GM13976 (cell line): ENCODE measurements at regions not wholly inside any gene's neighbourhood (a gene's known extent, or its start where the extent isn't known, plus 50 kb on each side); places are given as distances from the start of the nearest gene placed in this dataset.

ENCODE experiments used
- DNase-seq: peaks from one replicate; pipeline ENCODE4 v3.0.0; 2012; ENCODE audit warnings: low spot score
- in situ Hi-C: fragments of 300-500 bp; cut with MboI; formaldehyde crosslinking; loops from one replicate; pipeline ENCODE4 v1.12.0; 2022; ENCODE audit warnings: low sequenced_read_pairs, mixed read lengths, inconsistent platforms; ENCODE audit not compliant: unreplicated experiment
- TF ChIP-seq, protein P1 (sequence below): IDR thresholded peaks from 2 replicates; pipeline ENCODE4 v1.5.1; 2012; ENCODE audit warnings: borderline replicate concordance, mild to moderate bottlenecking; ENCODE audit not compliant: insufficient read depth; ENCODE audit errors: extremely low read depth, missing control alignments, control extremely low read depth

DNA sequence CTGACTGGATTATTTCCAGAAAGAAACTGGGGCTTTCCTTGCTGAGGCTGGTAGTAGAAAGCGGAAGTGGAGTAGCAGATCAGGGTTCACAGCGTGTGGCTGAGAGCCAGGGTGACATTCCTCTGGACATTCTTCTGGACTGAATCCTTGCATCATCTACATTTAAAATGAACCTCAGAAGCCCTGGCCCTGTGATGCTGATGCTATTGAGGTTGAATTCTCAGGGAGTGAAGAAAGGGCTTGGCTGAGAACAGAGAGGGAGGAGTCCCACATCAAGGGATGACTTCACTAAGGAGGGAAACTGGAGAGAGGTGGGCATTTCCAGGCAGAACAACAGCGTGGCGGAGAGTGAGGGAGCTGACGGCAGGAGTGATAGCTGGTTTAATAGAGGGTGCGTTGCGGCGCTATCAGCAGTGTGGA is 102.3 kb upstream of the LMO4 start:
- no peak for DNase-seq
- in situ Hi-C loops: no loop called here
- TF ChIP-seq, protein P1, sequence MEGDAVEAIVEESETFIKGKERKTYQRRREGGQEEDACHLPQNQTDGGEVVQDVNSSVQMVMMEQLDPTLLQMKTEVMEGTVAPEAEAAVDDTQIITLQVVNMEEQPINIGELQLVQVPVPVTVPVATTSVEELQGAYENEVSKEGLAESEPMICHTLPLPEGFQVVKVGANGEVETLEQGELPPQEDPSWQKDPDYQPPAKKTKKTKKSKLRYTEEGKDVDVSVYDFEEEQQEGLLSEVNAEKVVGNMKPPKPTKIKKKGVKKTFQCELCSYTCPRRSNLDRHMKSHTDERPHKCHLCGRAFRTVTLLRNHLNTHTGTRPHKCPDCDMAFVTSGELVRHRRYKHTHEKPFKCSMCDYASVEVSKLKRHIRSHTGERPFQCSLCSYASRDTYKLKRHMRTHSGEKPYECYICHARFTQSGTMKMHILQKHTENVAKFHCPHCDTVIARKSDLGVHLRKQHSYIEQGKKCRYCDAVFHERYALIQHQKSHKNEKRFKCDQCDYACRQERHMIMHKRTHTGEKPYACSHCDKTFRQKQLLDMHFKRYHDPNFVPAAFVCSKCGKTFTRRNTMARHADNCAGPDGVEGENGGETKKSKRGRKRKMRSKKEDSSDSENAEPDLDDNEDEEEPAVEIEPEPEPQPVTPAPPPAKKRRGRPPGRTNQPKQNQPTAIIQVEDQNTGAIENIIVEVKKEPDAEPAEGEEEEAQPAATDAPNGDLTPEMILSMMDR: no peak

- TF ChIP-seq, protein P1: no peak
- DNase-seq: no peak
- in situ Hi-C loops: no loop called here
Observed at GRCh38 chr1:87227651-87228050, 101.0 kb upstream of the LMO4 start.

GRCh38 chr1:87230501-87230900 is 98.2 kb upstream of the LMO4 start:
- TF ChIP-seq, protein P1: no peak
- in situ Hi-C loops: no loop called here
- no peak for DNase-seq

GRCh38 chr1:87231703-87232367 is 96.8 kb upstream of the LMO4 start:
- no peak for DNase-seq
- in situ Hi-C loops: no loop called here
- TF ChIP-seq, protein P1: no peak

- TF ChIP-seq, protein P1: no peak
- DNase-seq: no peak
- in situ Hi-C loops: no loop called here
Observed at GRCh38 chr1:87236585-87236984, 92.1 kb upstream of the LMO4 start.

- in situ Hi-C loops: no loop called here
- TF ChIP-seq, protein P1: no peak
- DNase-seq: no peak
Observed at GRCh38 chr1:87239997-87240605, 88.6 kb upstream of the LMO4 start.
